ENCODE measurements at regions not wholly inside any gene's neighbourhood (a gene's known extent, or its start where the extent isn't known, plus 50 kb on each side); places are given as distances from the start of the nearest gene placed in this dataset.

- BruUV-seq (replicated peaks): no TSS peak
- CTCF ChIA-PET (ENCODE audit: low intra/inter-chr PET ratio, low total read pairs): no interaction called here
- H3K9me3 ChIP-seq (ENCODE audit: low read length): no peaks in the 10 kb centered on the region
- no peaks in the 10 kb centered on the region for H4K20me1 ChIP-seq (ENCODE audit: insufficient read depth, low read length)
- H3K4me1 ChIP-seq (ENCODE audit: insufficient read depth, low read length): no peaks in the 10 kb centered on the region
- H3K4me2 ChIP-seq (ENCODE audit: low read depth, low read length): no peak overlapping the region
- WGBS (ENCODE audit: low lambda C conversion rate): 8% methylated on average over 5 of the region's 5 CpGs
- no peak overlapping the region for H3K9ac ChIP-seq (ENCODE audit: insufficient read depth, low read depth, low read length)
- no peak for DNase-seq (ENCODE audit: low spot score)
- H3K36me3 ChIP-seq (replicated peaks in 1 of 2; ENCODE audit: control insufficient read depth in 1 of 2, insufficient read depth in 2 of 2, low read length in 2 of 2): no peaks in the 10 kb centered on the region
- no peak for TF ChIP-seq CBFB (CRISPR knock-in tag; IDR thresholded peaks at IDR 0.05)
- peak in 1 of 2 experiments; percentile 32; a peak in 2 of 4 replicates for TF ChIP-seq MAFK (conservative IDR thresholded peaks at IDR 0.05 in 1 of 2, IDR thresholded peaks at IDR 0.05 in 1 of 2; ENCODE audit: low read length in 2 of 2)
- TF ChIP-seq ZNF414 (CRISPR knock-in tag; IDR thresholded peaks at IDR 0.05): no peak
- TF ChIP-seq MAFF (IDR thresholded peaks at IDR 0.05; ENCODE audit: low read depth, low read length): 0 out of 2 replicates have a peak, but pooled peaks have one; percentile 14
- H3K79me2 ChIP-seq (ENCODE audit: insufficient read depth, low read length): no peaks in the 10 kb centered on the region
- no peaks in the 10 kb centered on the region for H3K27me3 ChIP-seq (ENCODE audit: control insufficient read depth in 1 of 2, insufficient read depth in 2 of 2, low read length in 2 of 2)
- in situ Hi-C loops (cut with HindIII; ENCODE audit: extremely low pct_ligation_motif_present, low pct_unique_long_range_greater_than_20kb) (no loop called here), intact Hi-C loops (cut with micrococcal nuclease; ENCODE audit: unreplicated experiment) (no loop called here)
- H3K4me3 ChIP-seq (replicated peaks in 1 of 3; ENCODE audit: insufficient read depth in 1 of 3, low read depth in 2 of 3, low read length in 3 of 3): no peak overlapping the region
- H2AFZ ChIP-seq (ENCODE audit: low read length): no peak overlapping the region
- no peak for FAIRE-seq
- no peak overlapping the region for H3K27ac ChIP-seq (ENCODE audit: extremely low read length, insufficient read depth, low read length)
- POLR2A ChIA-PET: no interaction called here
- no peak for ATAC-seq
Observed at GRCh38 chr5:101306391-101307137, 403.5 kb upstream of the ST8SIA4 start.

GRCh38 chr5:101296477-101296876, 393.4 kb upstream of the ST8SIA4 start:
- Histone ChIP-seq H3K4me2 (ENCODE audit: low read depth, low read length) (no peak overlapping the region), H3K4me3 (replicated peaks in 1 of 3; ENCODE audit: insufficient read depth in 1 of 3, low read depth in 2 of 3, low read length in 3 of 3) (no peak overlapping the region), H3K36me3 (replicated peaks in 1 of 2; ENCODE audit: control insufficient read depth in 1 of 2, insufficient read depth in 2 of 2, low read length in 2 of 2) (no peaks in the 10 kb centered on the region), H3K79me2 (ENCODE audit: insufficient read depth, low read length) (no peaks in the 10 kb centered on the region), H3K4me1 (ENCODE audit: insufficient read depth, low read length) (no peaks in the 10 kb centered on the region), H3K9me3 (ENCODE audit: low read length) (no peaks in the 10 kb centered on the region), H4K20me1 (ENCODE audit: insufficient read depth, low read length) (no peaks in the 10 kb centered on the region), H3K9ac (ENCODE audit: insufficient read depth, low read depth, low read length) (no peak overlapping the region), H2AFZ (ENCODE audit: low read length) (no peak overlapping the region), H3K27me3 (ENCODE audit: control insufficient read depth in 1 of 2, insufficient read depth in 2 of 2, low read length in 2 of 2) (no peaks in the 10 kb centered on the region), H3K27ac (ENCODE audit: extremely low read length, insufficient read depth, low read length) (no peak overlapping the region)
- no peak for TF ChIP-seq THAP8 (CRISPR knock-in tag; IDR thresholded peaks at IDR 0.05; ENCODE audit: borderline replicate concordance)
- BruUV-seq (replicated peaks): no TSS peak
- DNase-seq (ENCODE audit: low spot score) (no peak), ATAC-seq (no peak), FAIRE-seq (no peak)
- in situ Hi-C loops (cut with HindIII; ENCODE audit: extremely low pct_ligation_motif_present, low pct_unique_long_range_greater_than_20kb) (no loop called here), intact Hi-C loops (cut with micrococcal nuclease; ENCODE audit: unreplicated experiment) (no loop called here)
- ChIA-PET CTCF (ENCODE audit: low intra/inter-chr PET ratio, low total read pairs) (no interaction called here), POLR2A (no interaction called here)
